Breast epithelium (tissue), 4 donors: ENCODE measurements at regions not wholly inside any gene's neighbourhood (a gene's known extent, or its start where the extent isn't known, plus 50 kb on each side); places are given as distances from the start of the nearest gene placed in this dataset.

Source experiments
- DNase-seq, 2 donors: peaks; one replicate each; pipeline ENCODE4 v3.0.0-alpha.2; 2019; ENCODE audit warnings: low spot score in 2 of 2
- H3K27ac ChIP-seq, 2 donors: fragments of 200-600 bp; sonication (generic) in 1 of 2; one replicate each; pipeline ENCODE4 v1.5.1; 2016 to 2019; ENCODE audit warnings: mild to moderate bottlenecking in 1 of 2
- H3K27me3 ChIP-seq, 2 donors: fragments of 200-600 bp; sonication (generic) in 1 of 2; one replicate each; pipeline versions ENCODE4 v1.5.1 to v1.6.0; 2017 to 2019; ENCODE audit warnings: control low read depth in 1 of 2, mild to moderate bottlenecking in 1 of 2
- H3K36me3 ChIP-seq: fragments of 200-600 bp; one replicate; pipeline ENCODE4 v1.5.1; 2019
- H3K4me1 ChIP-seq, 2 donors: fragments of 200-600 bp; sonication (generic); one replicate each; pipeline ENCODE4 v1.5.1; 2016 to 2019; ENCODE audit warnings: control low read depth in 1 of 2
- H3K4me3 ChIP-seq, 3 donors: fragments of 200-600 bp; sonication (generic); 1 replicate in 2 of 3; 2 replicates in 1 of 3; pipeline ENCODE4 v1.5.1; 2016 to 2019; ENCODE audit warnings: mild to moderate bottlenecking in 3 of 3, moderate library complexity in 2 of 3
- H3K9me3 ChIP-seq, 2 donors: fragments of 200-600 bp; sonication (generic) in 1 of 2; one replicate each; pipeline ENCODE4 v1.5.1; 2016 to 2019; ENCODE audit warnings: control low read depth in 1 of 2
- CTCF ChIP-seq, 3 donors: fragments of 450-650 bp; IDR thresholded peaks; one replicate each; pipeline ENCODE4 v1.5.1; 2016 to 2017; ENCODE audit warnings: antibody characterized with exemption in 3 of 3, mild to moderate bottlenecking in 3 of 3, moderate library complexity in 3 of 3
- POLR2A ChIP-seq: fragments of 450-650 bp; IDR thresholded peaks from one replicate; pipeline ENCODE4 v1.6.1; 2016; ENCODE audit warnings: antibody characterized with exemption, mild to moderate bottlenecking, moderate library complexity
- POLR2AphosphoS5 ChIP-seq, 3 donors: sonication (generic); formaldehyde crosslinking; IDR thresholded peaks; one replicate each; pipeline ENCODE4 v1.6.1; 2017; ENCODE audit warnings: antibody characterized with exemption in 3 of 3
- intact Hi-C: fragments of 100-400 bp; cut with DNase I; formaldehyde crosslinking; loops from one replicate; pipeline ENCODE4 v1.15.1; 2023; ENCODE audit warnings: low total_unique reads

DNA sequence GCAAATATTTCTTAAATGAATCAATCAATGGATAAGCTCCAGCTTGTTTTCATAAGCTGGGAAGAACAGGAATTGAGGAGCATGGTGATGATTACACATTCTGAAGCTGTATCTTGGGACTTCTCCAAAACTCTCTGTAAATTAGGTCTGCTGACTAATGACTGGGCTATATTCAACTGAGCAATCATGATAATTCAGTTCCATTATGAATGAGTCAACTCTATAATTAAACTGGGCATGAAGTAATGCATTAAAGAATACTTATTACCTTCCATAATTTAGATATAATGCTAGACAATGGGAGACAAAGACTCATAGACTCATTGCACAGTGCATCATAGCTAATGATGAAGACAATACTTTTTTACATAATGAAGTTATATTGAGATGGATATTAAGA lies 207.4 kb downstream of the CBLN2 start:
- no peak for TF ChIP-seq POLR2A
- no peak for TF ChIP-seq POLR2AphosphoS5 (IDR thresholded peaks at IDR 0.05)
- TF ChIP-seq CTCF (IDR thresholded peaks at IDR 0.05) = no peak
- Histone ChIP-seq H3K27ac (no peak overlapping the region), H3K9me3 (no peaks in the 10 kb centered on the region), H3K4me1 (no peaks in the 10 kb centered on the region), H3K36me3 (no peaks in the 10 kb centered on the region), H3K4me3 (no peak overlapping the region), H3K27me3 (no peaks in the 10 kb centered on the region)
- DNase-seq = no peak
- intact Hi-C loops = no loop called here

DNA sequence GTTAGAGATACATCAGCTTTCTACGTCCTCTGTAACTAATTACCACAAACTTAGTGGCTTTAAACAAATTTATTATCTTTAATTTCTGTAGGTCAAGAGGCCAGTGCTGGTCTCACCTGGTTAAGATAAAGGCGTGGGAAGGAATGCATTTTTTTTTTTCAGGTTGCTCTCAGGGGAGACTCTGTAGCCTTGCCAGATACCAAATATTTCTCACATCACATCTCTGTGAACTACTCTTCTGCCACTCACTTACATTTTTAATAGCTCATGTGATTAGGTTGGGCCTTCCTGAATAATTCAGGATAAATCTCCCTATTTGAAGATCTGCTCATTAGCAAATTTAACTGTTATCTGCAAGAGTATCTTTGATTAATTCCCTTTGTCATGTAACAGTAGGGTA lies 214.6 kb downstream of the CBLN2 start:
- Histone ChIP-seq H3K27me3 (no peaks in the 10 kb centered on the region), H3K9me3 (no peaks in the 10 kb centered on the region)
- intact Hi-C loops = no loop called here

DNA sequence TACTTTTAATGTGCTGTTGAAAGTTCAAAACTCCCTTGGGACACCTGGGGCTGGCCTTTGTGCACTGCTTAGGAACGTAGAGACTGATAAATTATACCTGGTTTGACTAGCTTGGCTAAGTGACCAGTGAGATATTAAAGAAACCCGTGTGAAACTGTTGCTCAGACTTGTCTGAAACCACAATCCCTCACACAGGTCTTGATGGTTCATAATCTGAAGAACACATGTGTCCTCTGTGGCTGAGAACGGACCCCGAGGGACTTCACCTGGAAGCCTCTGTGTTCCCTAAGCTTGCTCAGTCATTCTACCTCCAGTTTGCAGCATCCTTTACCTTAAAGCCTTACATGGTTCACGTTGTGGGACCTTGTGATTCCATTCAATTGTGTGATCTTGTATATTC lies 218.8 kb downstream of the CBLN2 start:
- H3K27ac ChIP-seq = no peak overlapping the region
- no peak overlapping the region for H3K4me3 ChIP-seq
- no peak for DNase-seq
- intact Hi-C loops = no loop called here
- TF ChIP-seq CTCF (IDR thresholded peaks at IDR 0.05) (no peak), POLR2A (no peak), POLR2AphosphoS5 (IDR thresholded peaks at IDR 0.05) (no peak)
- no peaks in the 10 kb centered on the region for H3K4me1 ChIP-seq
- no peaks in the 10 kb centered on the region for H3K36me3 ChIP-seq
- no peaks in the 10 kb centered on the region for H3K9me3 ChIP-seq
- H3K27me3 ChIP-seq = no peaks in the 10 kb centered on the region

More for the DNA sequence above, 214.6 kb downstream of the CBLN2 start:
- no peak for DNase-seq
- TF ChIP-seq POLR2AphosphoS5 (IDR thresholded peaks at IDR 0.05) (no peak), CTCF (IDR thresholded peaks at IDR 0.05) (no peak), POLR2A (no peak)
- H3K4me3 ChIP-seq = no peak overlapping the region
- no peaks in the 10 kb centered on the region for H3K36me3 ChIP-seq
- H3K27ac ChIP-seq = no peak overlapping the region
- no peaks in the 10 kb centered on the region for H3K4me1 ChIP-seq

DNA sequence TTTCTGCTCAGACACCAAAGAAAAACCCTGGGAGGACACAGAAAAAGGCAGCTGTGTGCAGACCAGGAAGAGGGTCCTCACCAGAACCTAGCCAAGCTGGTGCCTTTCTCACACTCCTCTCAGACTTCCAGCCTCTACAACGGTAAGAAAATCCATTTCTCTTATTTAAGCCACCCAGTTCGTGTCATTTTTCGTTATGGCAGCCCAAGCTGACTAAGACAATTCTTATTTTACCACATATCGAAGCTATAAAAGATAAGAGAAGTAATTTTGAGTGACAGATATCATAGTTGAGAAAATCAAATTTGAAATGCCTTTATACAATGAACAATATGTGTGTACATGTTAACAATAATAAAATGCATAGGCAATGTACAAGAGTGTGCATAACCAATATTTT lies 219.5 kb downstream of the CBLN2 start:
- H3K36me3 ChIP-seq = no peaks in the 10 kb centered on the region
- DNase-seq = no peak
- H3K4me1 ChIP-seq = no peaks in the 10 kb centered on the region
- no peak overlapping the region for H3K4me3 ChIP-seq
- H3K9me3 ChIP-seq = no peaks in the 10 kb centered on the region
- no peaks in the 10 kb centered on the region for H3K27me3 ChIP-seq
- TF ChIP-seq POLR2AphosphoS5 (IDR thresholded peaks at IDR 0.05) (no peak), CTCF (IDR thresholded peaks at IDR 0.05) (no peak)
- H3K27ac ChIP-seq = no peak overlapping the region
- intact Hi-C loops = no loop called here

DNA sequence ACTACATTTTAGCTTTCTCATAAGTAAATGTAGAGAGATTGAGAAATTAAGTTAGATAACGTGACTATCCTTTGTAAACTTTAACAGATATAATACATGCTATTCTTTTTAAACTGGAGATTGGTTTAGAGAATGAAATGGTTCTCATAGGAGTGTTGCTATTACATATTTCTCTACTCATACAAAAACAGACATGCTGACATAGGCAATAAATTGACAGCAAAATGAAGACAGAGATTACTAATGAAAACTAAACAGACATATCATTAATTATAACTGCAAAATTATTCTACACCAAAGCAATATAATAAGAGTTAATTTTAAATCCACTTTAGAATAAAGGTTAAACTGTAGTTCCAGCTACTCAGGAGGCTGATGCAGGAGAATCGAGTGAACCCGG lies 227.6 kb downstream of the CBLN2 start:
- Histone ChIP-seq H3K4me3 (no peak overlapping the region), H3K27me3 (no peaks in the 10 kb centered on the region), H3K36me3 (no peaks in the 10 kb centered on the region), H3K9me3 (no peaks in the 10 kb centered on the region), H3K27ac (no peak overlapping the region), H3K4me1 (no peaks in the 10 kb centered on the region)
- TF ChIP-seq POLR2AphosphoS5 (IDR thresholded peaks at IDR 0.05) = no peak
- TF ChIP-seq CTCF (IDR thresholded peaks at IDR 0.05) = no peak
- TF ChIP-seq POLR2A = no peak
- DNase-seq = no peak
- intact Hi-C loops = no loop called here
